Ishikawa (cell line): ENCODE measurements at regions not wholly inside any gene's neighbourhood (a gene's known extent, or its start where the extent isn't known, plus 50 kb on each side); places are given as distances from the start of the nearest gene placed in this dataset.

Source experiments
- CEBPB ChIP-seq: IDR thresholded peaks from 2 replicates; pipeline ENCODE4 v1.6.1; 2012
- CREB1 ChIP-seq: IDR thresholded peaks from 2 replicates; pipeline ENCODE4 v1.6.1; 2012; ENCODE audit warnings: low read depth
- EGR1 ChIP-seq: IDR thresholded peaks from 2 replicates; pipeline ENCODE4 v1.6.1; 2012
- EP300 ChIP-seq: IDR thresholded peaks from 2 replicates; pipeline ENCODE4 v1.6.1; 2012; ENCODE audit warnings: borderline replicate concordance
- FOXM1 ChIP-seq: IDR thresholded peaks from 2 replicates; pipeline ENCODE4 v1.6.1; 2012; ENCODE audit warnings: low read depth, borderline replicate concordance
- NFIC ChIP-seq: IDR thresholded peaks from 2 replicates; pipeline ENCODE4 v1.6.1; 2012
- RAD21 ChIP-seq: IDR thresholded peaks from 2 replicates; pipeline ENCODE4 v1.6.1; 2012; ENCODE audit warnings: low read depth
- TAF1 ChIP-seq: IDR thresholded peaks from 2 replicates; pipeline ENCODE4 v1.6.1; 2012; ENCODE audit warnings: low read depth, mild to moderate bottlenecking
- TCF12 ChIP-seq: IDR thresholded peaks from 2 replicates; pipeline ENCODE4 v1.6.1; 2012; ENCODE audit warnings: low read depth
- TEAD4 ChIP-seq: IDR thresholded peaks from 2 replicates; pipeline ENCODE4 v1.6.1; 2012
- YY1 ChIP-seq: IDR thresholded peaks from 2 replicates; pipeline ENCODE4 v1.6.1; 2012; ENCODE audit warnings: low read depth
- ZBTB7A ChIP-seq: IDR thresholded peaks from 2 replicates; pipeline ENCODE4 v1.6.1; 2012; ENCODE audit warnings: low read depth
- TF ChIP-seq, protein P1 (sequence below): IDR thresholded peaks from 2 replicates; pipeline ENCODE4 v1.6.1; 2012; ENCODE audit warnings: low read depth, mild to moderate bottlenecking
- TF ChIP-seq, protein P2 (sequence below): IDR thresholded peaks from 2 replicates; pipeline ENCODE4 v1.6.1; 2012
- TF ChIP-seq, protein P3 (sequence below): IDR thresholded peaks from 2 replicates; pipeline ENCODE4 v1.6.1; 2012

DNA sequence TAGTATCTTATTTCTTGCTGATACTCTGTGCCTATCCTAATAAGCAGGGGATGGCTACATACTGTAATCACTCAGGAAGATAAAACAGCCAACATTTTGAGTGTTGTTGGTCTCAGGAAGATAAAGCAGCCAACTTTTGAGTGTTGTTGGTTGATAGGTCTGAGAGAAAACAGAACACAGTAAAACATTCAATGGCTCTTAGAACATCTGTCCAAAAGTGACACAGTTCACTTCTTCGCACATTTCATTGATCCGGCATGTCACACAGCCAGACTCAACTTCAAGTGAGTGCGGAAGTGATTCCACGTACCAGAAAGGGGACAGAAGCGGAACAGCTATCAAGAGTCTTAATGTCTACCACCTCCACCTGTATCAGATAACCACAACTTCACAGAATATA, 87.3 kb upstream of the DMD start:
- TF ChIP-seq FOXM1 = no peak

DNA sequence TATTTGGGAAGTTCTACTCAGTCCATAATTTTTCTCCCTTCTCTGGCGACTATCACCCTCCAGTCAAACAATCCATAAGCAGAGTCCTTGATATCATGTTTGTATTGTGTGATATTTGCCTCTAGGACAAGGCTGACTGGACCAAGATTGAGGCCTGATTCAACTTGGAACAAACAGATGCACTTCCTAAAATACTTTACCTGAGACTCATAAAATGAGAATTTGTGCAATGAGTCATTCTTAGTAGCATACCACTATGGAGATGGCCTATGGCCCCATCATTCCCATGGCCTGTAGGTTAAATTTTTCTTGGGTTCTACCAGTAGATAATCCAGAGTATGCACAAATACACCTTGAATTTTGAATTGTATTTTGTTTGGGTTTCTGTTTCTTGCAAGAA, 74.2 kb upstream of the DMD start:
- no peak for TF ChIP-seq RAD21
- TF ChIP-seq CEBPB = no peak
- TF ChIP-seq CREB1 = no peak
- TF ChIP-seq, protein P1, sequence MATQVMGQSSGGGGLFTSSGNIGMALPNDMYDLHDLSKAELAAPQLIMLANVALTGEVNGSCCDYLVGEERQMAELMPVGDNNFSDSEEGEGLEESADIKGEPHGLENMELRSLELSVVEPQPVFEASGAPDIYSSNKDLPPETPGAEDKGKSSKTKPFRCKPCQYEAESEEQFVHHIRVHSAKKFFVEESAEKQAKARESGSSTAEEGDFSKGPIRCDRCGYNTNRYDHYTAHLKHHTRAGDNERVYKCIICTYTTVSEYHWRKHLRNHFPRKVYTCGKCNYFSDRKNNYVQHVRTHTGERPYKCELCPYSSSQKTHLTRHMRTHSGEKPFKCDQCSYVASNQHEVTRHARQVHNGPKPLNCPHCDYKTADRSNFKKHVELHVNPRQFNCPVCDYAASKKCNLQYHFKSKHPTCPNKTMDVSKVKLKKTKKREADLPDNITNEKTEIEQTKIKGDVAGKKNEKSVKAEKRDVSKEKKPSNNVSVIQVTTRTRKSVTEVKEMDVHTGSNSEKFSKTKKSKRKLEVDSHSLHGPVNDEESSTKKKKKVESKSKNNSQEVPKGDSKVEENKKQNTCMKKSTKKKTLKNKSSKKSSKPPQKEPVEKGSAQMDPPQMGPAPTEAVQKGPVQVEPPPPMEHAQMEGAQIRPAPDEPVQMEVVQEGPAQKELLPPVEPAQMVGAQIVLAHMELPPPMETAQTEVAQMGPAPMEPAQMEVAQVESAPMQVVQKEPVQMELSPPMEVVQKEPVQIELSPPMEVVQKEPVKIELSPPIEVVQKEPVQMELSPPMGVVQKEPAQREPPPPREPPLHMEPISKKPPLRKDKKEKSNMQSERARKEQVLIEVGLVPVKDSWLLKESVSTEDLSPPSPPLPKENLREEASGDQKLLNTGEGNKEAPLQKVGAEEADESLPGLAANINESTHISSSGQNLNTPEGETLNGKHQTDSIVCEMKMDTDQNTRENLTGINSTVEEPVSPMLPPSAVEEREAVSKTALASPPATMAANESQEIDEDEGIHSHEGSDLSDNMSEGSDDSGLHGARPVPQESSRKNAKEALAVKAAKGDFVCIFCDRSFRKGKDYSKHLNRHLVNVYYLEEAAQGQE = no peak
- no peak for TF ChIP-seq NFIC
- TF ChIP-seq, protein P2, sequence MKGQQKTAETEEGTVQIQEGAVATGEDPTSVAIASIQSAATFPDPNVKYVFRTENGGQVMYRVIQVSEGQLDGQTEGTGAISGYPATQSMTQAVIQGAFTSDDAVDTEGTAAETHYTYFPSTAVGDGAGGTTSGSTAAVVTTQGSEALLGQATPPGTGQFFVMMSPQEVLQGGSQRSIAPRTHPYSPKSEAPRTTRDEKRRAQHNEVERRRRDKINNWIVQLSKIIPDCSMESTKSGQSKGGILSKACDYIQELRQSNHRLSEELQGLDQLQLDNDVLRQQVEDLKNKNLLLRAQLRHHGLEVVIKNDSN = no peak
- TF ChIP-seq, protein P3, sequence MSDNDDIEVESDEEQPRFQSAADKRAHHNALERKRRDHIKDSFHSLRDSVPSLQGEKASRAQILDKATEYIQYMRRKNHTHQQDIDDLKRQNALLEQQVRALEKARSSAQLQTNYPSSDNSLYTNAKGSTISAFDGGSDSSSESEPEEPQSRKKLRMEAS = no peak
- no peak for TF ChIP-seq TEAD4
- no peak for TF ChIP-seq FOXM1
- TF ChIP-seq ZBTB7A = no peak
- TF ChIP-seq TAF1 = no peak
- TF ChIP-seq TCF12 = no peak
- no peak for TF ChIP-seq YY1
- no peak for TF ChIP-seq EP300
- TF ChIP-seq EGR1 = no peak

DNA sequence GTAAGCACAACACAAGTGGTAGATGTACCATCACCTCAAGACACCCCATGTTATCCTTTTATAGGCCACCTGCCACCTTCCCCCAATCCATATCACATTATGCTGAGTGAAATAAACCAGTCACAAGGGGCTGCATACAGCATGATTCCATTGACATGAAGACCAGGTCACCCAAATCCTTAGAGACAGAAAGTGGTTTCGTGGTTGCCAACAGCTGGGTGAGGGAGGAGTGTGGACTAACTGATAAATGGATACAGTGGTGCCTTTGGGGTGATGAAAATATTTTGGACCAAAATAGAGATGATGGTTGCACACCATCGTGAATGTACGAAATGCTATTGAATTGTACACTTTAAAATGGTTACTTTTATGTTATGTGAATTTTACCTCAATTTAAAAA, 65.7 kb upstream of the DMD start:
- TF ChIP-seq RAD21 (no peak), YY1 (no peak), CEBPB (no peak), TAF1 (no peak), NFIC (no peak), EP300 (no peak), FOXM1 (no peak), TEAD4 (no peak), EGR1 (no peak)
- TF ChIP-seq, protein P2 = no peak

DNA sequence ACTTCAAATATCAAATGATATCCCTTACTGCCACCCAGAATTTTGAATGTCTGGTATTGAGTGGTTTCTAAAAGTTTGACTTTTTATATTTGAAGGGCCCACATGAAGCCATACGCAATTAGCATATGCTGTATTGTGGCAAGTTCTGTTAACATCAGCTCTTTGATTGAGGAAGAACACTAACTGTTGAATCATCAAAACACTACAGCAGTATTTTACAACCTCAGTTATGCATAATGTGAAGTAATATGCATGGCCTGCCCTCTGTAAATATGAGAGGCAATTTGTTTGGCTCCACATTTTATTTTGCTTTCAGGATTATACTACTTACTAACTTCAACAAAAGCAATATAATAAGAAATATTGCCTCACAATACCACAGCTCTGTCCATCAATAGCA, 62.2 kb upstream of the DMD start:
- no peak for TF ChIP-seq TAF1
- no peak for TF ChIP-seq CREB1
- no peak for TF ChIP-seq ZBTB7A
- TF ChIP-seq NFIC = no peak
- no peak for TF ChIP-seq FOXM1
- no peak for TF ChIP-seq CEBPB
- TF ChIP-seq TCF12 = no peak
- TF ChIP-seq, protein P3 = no peak
- TF ChIP-seq YY1 = no peak
- TF ChIP-seq, protein P1 = no peak

DNA sequence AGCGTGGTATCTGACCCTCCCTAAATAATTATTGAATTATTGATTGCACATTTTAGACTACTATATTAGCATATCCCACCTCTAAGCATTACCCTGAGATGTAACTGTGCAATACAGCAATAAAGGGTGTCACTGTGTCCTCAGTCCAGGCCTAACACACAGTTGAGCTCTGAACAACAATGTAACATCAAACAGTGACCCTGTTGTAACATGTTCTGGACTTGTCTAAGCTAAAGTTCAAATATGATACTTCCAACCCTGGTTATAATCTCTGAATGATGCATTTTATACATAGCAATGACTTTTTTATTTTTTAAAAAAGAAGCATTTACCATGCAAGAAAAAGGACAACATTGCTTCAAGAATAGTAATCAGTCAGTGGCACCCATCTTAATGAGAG, 61.6 kb upstream of the DMD start:
- TF ChIP-seq CEBPB (no peak), EGR1 (no peak), FOXM1 (no peak), EP300 (no peak), YY1 (no peak), TEAD4 (no peak), ZBTB7A (no peak)
- TF ChIP-seq, protein P3 = no peak
- TF ChIP-seq, protein P1 = no peak
